ENCODE measurements at regions not wholly inside any gene's neighbourhood (a gene's known extent, or its start where the extent isn't known, plus 50 kb on each side); places are given as distances from the start of the nearest gene placed in this dataset.
"Not testable (repeated sequence)": the region's sequence is repeated elsewhere in the genome, so short reads cannot be mapped to it uniquely, and the experiment has no call there.

- TF ChIP-seq POLR2A (IDR thresholded peaks at IDR 0.05): no peak
- no peak for TF ChIP-seq CTCF (IDR thresholded peaks at IDR 0.05)
- Histone ChIP-seq H3K27ac (no peak overlapping the region), H3K9me3 (no peaks in the 10 kb centered on the region), H3K4me3 (no peak overlapping the region), H3K27me3 (no peaks in the 10 kb centered on the region), H3K36me3 (no peaks in the 10 kb centered on the region), H3K4me1 (no peaks in the 10 kb centered on the region)
- 81 to 85% (median 84%) methylated on average over 6 of the region's 6 CpGs for WGBS, 4 donors
- ATAC-seq: no peak
- intact Hi-C loops (cut with DNase I): no loop called here
- DNase-seq: no peak
These were observed 72.8 kb upstream of the PPM1H start for GRCh38 chr12:63007726-63008125.

DNA sequence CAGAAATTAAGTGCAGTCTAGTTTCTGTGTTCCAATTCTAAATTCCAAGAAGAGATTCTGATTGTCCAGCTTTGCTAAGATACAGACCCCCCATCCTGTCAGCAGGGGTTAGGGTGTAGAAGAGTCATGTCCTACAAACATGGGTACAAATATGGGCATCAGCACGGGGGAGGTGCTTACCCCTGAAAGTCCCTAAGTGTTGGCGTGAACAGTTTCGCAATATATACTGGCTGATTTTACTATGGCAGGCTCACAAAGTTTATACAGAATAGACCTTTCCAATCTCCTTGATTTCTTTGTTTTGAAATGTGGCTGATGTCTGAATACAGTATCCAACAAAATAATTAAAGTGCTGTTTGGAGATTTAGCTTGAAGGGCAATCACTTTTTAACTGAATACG, 71.6 kb upstream of the PPM1H start:
- Histone ChIP-seq H3K4me1 (no peaks in the 10 kb centered on the region), H3K27me3 (no peaks in the 10 kb centered on the region), H3K27ac (no peak overlapping the region), H3K36me3 (no peaks in the 10 kb centered on the region), H3K4me3 (no peak overlapping the region), H3K9me3 (no peaks in the 10 kb centered on the region)
- intact Hi-C loops (cut with DNase I): no loop called here
- DNase-seq: no peak
- ATAC-seq: no peak
- no peak for TF ChIP-seq POLR2A (IDR thresholded peaks at IDR 0.05)
- no peak for TF ChIP-seq CTCF (IDR thresholded peaks at IDR 0.05)
- 72 to 76% (median 75%) methylated on average over 4 of the region's 4 CpGs for WGBS, 4 donors

GRCh38 chr12:63005382-63005781, 70.4 kb upstream of the PPM1H start:
- Histone ChIP-seq H3K36me3 (no peaks in the 10 kb centered on the region), H3K4me1 (no peaks in the 10 kb centered on the region), H3K27ac (no peak overlapping the region), H3K27me3 (no peaks in the 10 kb centered on the region), H3K4me3 (no peak overlapping the region), H3K9me3 (no peaks in the 10 kb centered on the region)
- DNase-seq (no peak), ATAC-seq (no peak)
- TF ChIP-seq CTCF (IDR thresholded peaks at IDR 0.05) (no peak), POLR2A (IDR thresholded peaks at IDR 0.05) (no peak)
- intact Hi-C loops (cut with DNase I): no loop called here

GRCh38 chr12:63003223-63003819, 68.4 kb upstream of the PPM1H start:
- DNase-seq: no peak
- intact Hi-C loops (cut with DNase I): no loop called here

DNA sequence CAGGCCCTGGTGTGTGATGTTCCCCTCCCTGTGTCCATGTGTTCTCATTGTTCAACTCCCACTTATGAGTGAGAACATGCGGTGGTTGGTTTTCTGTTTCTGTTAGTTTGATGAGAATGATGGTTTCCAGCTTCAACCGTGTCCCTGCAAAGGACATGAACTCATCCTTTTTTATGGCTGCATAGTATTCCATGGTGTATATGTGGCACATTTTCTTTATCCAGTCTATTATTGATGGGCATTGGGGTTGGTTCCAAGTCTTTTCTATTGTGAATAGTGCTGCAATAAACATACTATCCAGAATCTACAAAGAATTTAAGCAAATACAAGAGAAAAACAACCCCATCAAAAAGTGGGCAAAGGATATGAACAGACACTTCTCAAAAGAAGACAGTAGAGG, 67.1 kb upstream of the PPM1H start:
- H3K4me1 ChIP-seq; H3K4me3 ChIP-seq; H3K9me3 ChIP-seq; H3K36me3 ChIP-seq; H3K27ac ChIP-seq; DNase-seq; intact Hi-C loops (cut with DNase I); ATAC-seq; H3K27me3 ChIP-seq: not testable (repeated sequence)
- 45 to 100% (median 97%) methylated on average over 2 of the region's 2 CpGs for WGBS, 4 donors

More at GRCh38 chr12:63003223-63003819, 68.4 kb upstream of the PPM1H start:
- ATAC-seq: no peak
- no peaks in the 10 kb centered on the region for H3K4me1 ChIP-seq
- no peaks in the 10 kb centered on the region for H3K9me3 ChIP-seq
- H3K27me3 ChIP-seq: no peaks in the 10 kb centered on the region
- H3K4me3 ChIP-seq: no peak overlapping the region
- no peaks in the 10 kb centered on the region for H3K36me3 ChIP-seq
- H3K27ac ChIP-seq: no peak overlapping the region
- WGBS, 4 donors: 95 to 96% (median 95%) methylated on average over 22 of the region's 22 CpGs
- TF ChIP-seq CTCF (IDR thresholded peaks at IDR 0.05) (no peak), POLR2A (IDR thresholded peaks at IDR 0.05) (no peak)
